ENCODE measurements at regions not wholly inside any gene's neighbourhood (a gene's known extent, or its start where the extent isn't known, plus 50 kb on each side); places are given as distances from the start of the nearest gene placed in this dataset.

DNA sequence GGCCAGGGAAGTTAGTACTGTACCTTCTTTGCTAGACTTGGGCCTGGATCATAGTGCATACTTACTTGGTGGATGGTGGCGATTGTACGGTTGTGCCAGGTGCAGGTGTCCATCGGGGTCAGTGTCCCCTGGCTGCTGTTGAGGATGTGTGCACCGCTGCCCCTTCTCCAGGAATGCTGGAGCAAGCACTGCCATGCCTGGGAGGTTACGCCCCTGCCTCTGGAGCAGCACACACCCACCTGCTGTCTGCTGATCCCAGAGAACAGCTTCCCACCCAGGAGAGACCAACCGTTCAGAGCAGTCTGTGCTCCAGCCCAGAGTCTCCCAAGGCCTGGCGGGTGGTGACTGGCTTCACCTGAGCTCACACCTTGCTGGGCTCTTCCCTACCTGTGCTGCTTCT is 286.8 kb upstream of the HS6ST1 start:
- no peak for DNase-seq
- Histone ChIP-seq H3K27me3 (no peaks in the 10 kb centered on the region), H3K27ac (no peak overlapping the region), H3K4me3 (no peak overlapping the region), H3K4me1 (no peaks in the 10 kb centered on the region), H3K36me3 (no peaks in the 10 kb centered on the region), H3K9me3 (no peaks in the 10 kb centered on the region)
- intact Hi-C loops (cut with DNase I; ENCODE audit: low total_unique reads) (no loop called here), in situ Hi-C loops (cut with MboI; ENCODE audit: low sequenced_read_pairs in 4 of 4) (no loop called here)
- no peak for TF ChIP-seq POLR2A (IDR thresholded peaks at IDR 0.05)
- TF ChIP-seq, protein P1, sequence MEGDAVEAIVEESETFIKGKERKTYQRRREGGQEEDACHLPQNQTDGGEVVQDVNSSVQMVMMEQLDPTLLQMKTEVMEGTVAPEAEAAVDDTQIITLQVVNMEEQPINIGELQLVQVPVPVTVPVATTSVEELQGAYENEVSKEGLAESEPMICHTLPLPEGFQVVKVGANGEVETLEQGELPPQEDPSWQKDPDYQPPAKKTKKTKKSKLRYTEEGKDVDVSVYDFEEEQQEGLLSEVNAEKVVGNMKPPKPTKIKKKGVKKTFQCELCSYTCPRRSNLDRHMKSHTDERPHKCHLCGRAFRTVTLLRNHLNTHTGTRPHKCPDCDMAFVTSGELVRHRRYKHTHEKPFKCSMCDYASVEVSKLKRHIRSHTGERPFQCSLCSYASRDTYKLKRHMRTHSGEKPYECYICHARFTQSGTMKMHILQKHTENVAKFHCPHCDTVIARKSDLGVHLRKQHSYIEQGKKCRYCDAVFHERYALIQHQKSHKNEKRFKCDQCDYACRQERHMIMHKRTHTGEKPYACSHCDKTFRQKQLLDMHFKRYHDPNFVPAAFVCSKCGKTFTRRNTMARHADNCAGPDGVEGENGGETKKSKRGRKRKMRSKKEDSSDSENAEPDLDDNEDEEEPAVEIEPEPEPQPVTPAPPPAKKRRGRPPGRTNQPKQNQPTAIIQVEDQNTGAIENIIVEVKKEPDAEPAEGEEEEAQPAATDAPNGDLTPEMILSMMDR (IDR thresholded peaks at IDR 0.05 in 4 of 5, conservative IDR thresholded peaks at IDR 0.05 in 1 of 5), result no peak
- ATAC-seq, result no peak

DNA sequence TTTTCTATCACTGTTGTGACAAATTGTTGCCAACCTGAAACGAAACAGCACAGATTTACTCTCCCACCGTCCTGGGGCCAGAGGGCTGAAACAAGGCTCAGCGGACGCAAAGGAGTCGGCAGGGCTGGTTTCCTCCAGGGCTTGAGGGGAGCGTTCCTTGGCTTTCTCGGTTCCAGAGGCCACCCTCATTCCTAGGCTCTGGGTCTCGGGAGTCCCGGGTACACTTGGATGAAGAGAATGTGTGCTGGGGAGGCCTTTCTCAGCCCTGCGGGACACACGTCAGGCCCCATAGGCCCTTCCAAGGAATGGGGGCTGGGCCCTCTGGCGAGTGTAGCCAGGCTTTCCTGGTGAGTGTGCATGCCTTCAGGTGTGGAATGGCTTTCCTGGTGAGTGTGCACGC is 287.3 kb upstream of the HS6ST1 start:
- H3K4me3 ChIP-seq, result no peak overlapping the region
- intact Hi-C loops (cut with DNase I; ENCODE audit: low total_unique reads) (no loop called here), in situ Hi-C loops (cut with MboI; ENCODE audit: low sequenced_read_pairs in 4 of 4) (no loop called here)
- H3K9me3 ChIP-seq, result no peaks in the 10 kb centered on the region
- no peak overlapping the region for H3K27ac ChIP-seq
- no peaks in the 10 kb centered on the region for H3K27me3 ChIP-seq
- DNase-seq (no peak), ATAC-seq (no peak)
- no peaks in the 10 kb centered on the region for H3K36me3 ChIP-seq
- no peaks in the 10 kb centered on the region for H3K4me1 ChIP-seq
- TF ChIP-seq, protein P1 (IDR thresholded peaks at IDR 0.05 in 4 of 5, conservative IDR thresholded peaks at IDR 0.05 in 1 of 5), result no peak
- no peak for TF ChIP-seq POLR2A (IDR thresholded peaks at IDR 0.05)

DNA sequence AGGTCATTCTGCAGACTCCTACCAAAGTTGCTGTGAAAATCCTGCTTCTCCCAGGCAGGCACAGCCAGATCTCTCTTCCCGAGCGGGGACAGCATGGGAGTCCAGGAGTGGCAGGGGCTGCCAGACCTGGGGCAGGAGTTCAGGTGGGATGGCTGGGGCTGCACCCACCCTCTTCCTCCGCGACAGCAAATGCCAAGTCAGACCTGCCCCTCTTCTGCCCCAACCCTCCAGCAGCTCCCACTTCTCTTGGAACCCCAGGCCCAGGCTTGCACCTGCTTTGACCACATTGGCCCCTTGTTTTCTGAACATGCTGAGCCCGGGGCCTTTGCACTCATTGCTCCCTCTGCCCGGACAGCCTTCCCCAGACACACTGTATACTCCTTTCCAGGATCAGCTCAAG is 288.2 kb upstream of the HS6ST1 start:
- H3K27me3 ChIP-seq, result no peaks in the 10 kb centered on the region
- intact Hi-C loops (cut with DNase I; ENCODE audit: low total_unique reads), result no loop called here
- TF ChIP-seq, protein P1 (IDR thresholded peaks at IDR 0.05 in 4 of 5, conservative IDR thresholded peaks at IDR 0.05 in 1 of 5), result no peak
- no peak for TF ChIP-seq POLR2A (IDR thresholded peaks at IDR 0.05)
- no peaks in the 10 kb centered on the region for H3K9me3 ChIP-seq
- no peak overlapping the region for H3K4me3 ChIP-seq
- H3K27ac ChIP-seq, result no peak overlapping the region
- DNase-seq, result no peak
- no peaks in the 10 kb centered on the region for H3K4me1 ChIP-seq
- H3K36me3 ChIP-seq, result no peaks in the 10 kb centered on the region
- in situ Hi-C loops (cut with MboI; ENCODE audit: low sequenced_read_pairs in 4 of 4), result no loop called here
- no peak for ATAC-seq

DNA sequence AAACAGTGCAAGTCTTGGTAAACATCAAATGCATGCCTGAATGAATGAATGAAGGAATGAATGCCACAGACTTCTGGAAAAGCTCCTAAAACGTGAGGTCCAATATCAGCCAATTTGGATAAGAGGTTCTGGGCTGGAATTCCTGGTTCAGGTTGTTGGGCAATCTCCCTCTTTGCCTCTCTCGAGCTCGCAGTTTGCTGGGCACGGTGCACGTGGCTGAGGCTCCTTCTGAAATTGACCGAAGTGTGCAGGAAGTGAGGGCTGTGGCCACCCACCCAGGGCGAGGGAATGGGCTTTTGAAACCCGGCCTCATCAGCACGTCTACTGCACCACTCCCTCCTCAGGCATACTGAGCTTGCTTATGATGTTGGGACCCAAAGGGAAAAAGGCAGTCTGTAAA is 288.8 kb upstream of the HS6ST1 start:
- Histone ChIP-seq H3K4me3 (no peak overlapping the region), H3K27ac (no peak overlapping the region), H3K9me3 (no peaks in the 10 kb centered on the region), H3K36me3 (no peaks in the 10 kb centered on the region), H3K4me1 (no peaks in the 10 kb centered on the region), H3K27me3 (no peaks in the 10 kb centered on the region)
- no peak for DNase-seq
- no peak for ATAC-seq
- intact Hi-C loops (cut with DNase I; ENCODE audit: low total_unique reads) (no loop called here), in situ Hi-C loops (cut with MboI; ENCODE audit: low sequenced_read_pairs in 4 of 4) (no loop called here)
- TF ChIP-seq, protein P1 (IDR thresholded peaks at IDR 0.05 in 4 of 5, conservative IDR thresholded peaks at IDR 0.05 in 1 of 5), result no peak
- no peak for TF ChIP-seq POLR2A (IDR thresholded peaks at IDR 0.05)

DNA sequence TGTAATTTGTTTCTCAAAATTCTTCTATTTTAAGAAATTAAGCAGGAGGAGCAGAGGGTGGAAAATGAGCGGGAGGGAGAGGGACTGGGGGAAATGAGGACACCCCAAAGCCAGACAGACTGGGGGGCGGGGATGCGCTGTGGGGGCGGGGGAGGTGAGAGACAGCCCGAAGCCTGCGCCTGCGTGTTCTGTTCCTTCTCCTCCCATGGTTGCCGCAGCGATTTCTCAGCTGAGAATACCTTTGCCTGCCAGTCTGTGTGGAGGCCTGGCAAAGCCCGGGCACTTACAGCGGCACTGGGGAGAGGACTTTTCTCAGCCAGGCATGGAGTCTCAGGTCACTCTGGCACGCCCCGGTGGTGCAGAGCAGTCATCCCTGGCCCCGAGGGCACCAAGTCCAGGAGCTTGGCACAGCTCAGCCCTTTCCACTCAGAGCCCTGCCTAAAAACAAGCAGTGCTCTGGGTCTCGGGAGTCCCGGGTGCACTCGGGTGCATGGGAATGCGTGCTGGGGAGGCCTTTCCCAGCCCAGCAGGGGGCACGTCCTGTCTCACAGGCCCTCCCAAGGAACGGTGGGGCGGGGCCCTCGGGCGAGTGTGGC is 289.3 kb upstream of the HS6ST1 start:
- Histone ChIP-seq H3K27ac (no peak overlapping the region), H3K4me1 (no peaks in the 10 kb centered on the region), H3K4me3 (no peak overlapping the region), H3K9me3 (no peaks in the 10 kb centered on the region), H3K27me3 (no peaks in the 10 kb centered on the region), H3K36me3 (no peaks in the 10 kb centered on the region)
- DNase-seq (no peak), ATAC-seq (no peak)
- TF ChIP-seq, protein P1 (IDR thresholded peaks at IDR 0.05 in 4 of 5, conservative IDR thresholded peaks at IDR 0.05 in 1 of 5), result no peak
- TF ChIP-seq POLR2A (IDR thresholded peaks at IDR 0.05), result no peak
- intact Hi-C loops (cut with DNase I; ENCODE audit: low total_unique reads), result no loop called here
- in situ Hi-C loops (cut with MboI; ENCODE audit: low sequenced_read_pairs in 4 of 4), result no loop called here
